ENCODE measurements at regions not wholly inside any gene's neighbourhood (a gene's known extent, or its start where the extent isn't known, plus 50 kb on each side); places are given as distances from the start of the nearest gene placed in this dataset.

DNA sequence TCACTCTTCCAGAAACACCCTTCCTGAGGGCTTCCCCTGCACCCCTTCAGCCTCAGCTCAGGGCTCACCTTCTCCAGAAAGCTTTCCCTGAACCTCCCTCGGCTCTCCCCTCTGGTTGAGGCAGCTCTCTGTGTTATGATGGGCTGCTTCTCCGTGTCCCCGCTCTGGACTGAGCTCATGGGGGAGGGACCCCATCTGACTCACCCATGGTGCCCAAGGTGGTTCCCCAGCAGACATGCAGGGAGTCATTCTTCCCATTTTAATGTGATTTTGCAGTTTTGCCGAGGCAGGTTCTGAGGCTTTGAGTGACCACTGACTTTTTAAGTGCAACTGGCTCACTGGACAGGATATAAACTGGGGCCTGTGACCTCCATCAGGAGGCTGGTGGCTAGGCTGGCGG lies 495.1 kb downstream of the TBC1D22A start:
- no peak for DNase-seq

- no peak for DNase-seq
These were observed 489.5 kb downstream of the TBC1D22A start for GRCh38 chr22:47251911-47252310.

DNA sequence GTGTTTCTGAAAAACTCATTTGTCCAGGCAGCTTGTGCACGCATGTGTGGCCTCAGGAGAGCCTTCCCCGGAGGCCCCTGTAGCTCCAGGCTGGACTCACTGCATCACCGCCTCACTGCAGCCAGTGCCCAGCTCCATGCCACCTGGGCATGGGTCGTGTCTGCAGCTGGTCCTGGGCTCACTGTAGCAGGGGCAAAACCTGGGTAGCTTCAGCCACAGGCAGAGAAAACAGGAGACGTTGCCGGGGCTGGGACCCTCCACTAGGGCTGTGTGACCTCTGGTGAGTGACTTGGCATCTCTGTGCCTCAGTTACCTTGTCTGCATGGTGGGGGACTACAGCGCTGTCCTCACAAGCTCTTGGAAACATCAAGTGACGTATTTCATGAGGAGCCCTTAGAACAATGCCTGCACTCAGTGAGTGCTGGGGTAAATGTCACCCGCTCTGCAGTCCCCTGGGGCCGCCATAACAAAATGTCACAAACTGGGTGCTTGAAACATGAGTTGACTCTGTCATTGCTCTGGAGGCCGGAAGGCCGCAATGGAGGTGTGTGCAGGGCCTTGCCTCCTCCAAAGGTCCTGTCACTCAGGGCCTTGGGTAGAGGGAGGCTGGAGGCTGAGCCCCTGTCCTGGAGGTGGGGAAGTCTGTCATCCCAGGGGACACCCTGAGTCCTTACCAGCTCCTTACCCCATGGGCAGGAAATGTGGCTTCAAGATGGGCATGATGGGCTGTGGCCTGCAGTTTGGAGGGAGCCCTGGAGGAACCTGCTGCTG lies 488.7 kb downstream of the TBC1D22A start:
- no peak for DNase-seq

- no peak for DNase-seq
These were observed 487.0 kb downstream of the TBC1D22A start for GRCh38 chr22:47249370-47249928.

- no peak for DNase-seq
These were observed 486.5 kb downstream of the TBC1D22A start for GRCh38 chr22:47248925-47249324.

- no peak for DNase-seq
These were observed 485.3 kb downstream of the TBC1D22A start for GRCh38 chr22:47247579-47248240.

DNA sequence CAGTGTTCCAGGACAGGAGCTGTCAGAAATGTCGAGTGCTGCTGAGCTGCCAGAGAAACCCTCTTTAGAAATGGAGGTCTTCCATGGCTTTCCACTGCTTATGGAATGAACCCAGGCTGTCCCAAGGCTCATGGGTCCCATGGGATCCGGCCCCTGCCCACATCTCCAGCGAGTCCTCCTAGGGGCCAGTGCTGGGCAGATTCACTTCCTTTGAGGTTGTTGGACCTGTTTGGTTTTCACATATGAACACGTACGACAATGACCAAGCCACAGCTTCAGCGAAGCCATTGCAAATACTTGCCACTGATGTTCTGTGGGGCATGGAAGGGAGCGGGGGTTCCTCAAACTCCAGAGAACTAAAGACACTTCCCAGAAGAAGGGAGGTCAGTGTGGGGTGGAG lies 483.3 kb downstream of the TBC1D22A start:
- DNase-seq: no peak

DNA sequence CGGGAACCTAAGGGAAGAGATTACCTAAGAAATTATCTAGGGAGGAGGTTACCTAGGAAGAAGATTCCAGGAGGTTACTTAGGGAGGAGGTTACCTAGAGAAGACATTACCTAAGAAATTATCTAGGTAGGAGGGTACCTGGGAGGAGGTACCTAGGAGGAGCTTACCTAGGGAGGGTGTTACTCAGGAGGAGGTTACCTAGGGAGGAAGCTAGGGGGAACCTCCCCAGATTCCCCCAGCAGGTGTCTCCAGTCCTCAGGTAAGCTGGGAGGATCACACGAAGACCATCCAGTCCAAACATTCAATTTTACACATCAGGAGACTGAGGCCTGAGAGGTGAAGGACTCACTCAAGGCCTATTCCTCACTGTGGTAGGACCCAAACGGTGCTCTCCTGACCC lies 482.8 kb downstream of the TBC1D22A start:
- no peak for DNase-seq

- no peak for DNase-seq
These were observed 477.7 kb downstream of the TBC1D22A start for GRCh38 chr22:47240116-47240515.

GRCh38 chr22:47239474-47239860 lies 477.0 kb downstream of the TBC1D22A start:
- DNase-seq: no peak

- no peak for DNase-seq
These were observed 476.4 kb downstream of the TBC1D22A start for GRCh38 chr22:47238690-47239473.

DNA sequence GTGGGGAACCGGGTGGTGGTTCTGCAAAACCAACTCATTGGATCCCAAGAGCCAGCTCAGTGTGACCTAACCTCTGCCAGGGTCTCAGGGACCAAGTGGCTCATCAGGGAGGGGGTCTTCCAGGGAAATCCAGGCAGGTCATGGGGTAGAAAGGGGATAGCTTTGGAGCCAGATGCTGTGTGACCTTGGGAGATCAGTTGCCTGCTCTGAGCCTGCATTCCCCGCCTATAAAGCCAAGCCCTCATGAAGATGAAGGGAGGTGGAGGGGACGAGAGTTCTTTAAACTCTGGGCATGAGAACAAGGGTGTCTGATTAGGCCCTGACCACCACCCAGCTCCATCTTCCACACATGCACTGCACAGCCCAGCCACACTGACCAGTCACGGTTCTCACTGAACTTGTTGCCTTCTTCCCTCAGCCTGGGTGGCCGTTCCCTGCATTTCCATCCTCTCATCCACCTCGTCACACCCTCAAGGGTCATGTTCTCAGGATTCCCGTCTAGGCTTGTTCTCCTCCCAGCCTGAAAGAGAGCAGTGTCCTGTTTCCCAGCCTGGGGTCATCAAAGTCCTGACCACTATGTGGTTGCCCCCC lies 475.5 kb downstream of the TBC1D22A start:
- DNase-seq: no peak

GRCh38 chr22:47236718-47237117 lies 474.3 kb downstream of the TBC1D22A start:
- no peak for DNase-seq

DNA sequence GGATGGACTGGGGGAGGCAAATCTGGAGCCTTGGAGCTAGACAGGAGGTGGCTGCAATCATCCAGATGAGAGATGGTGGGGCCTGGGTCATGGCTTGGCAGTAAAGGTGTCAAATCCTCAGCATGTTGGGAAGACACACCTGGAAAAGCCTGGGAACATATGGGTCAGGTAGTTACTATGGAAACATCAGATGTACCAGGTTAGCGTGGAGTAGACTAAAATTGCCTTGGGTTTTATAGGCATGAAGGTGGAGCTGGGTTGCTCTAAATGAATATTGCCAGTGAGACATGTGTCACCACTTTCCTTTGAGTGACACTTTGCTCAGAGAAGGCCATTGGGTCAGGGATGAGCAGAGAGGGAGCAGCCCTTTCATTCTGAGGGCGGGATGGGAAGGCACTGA lies 473.7 kb downstream of the TBC1D22A start:
- DNase-seq: no peak

DNA sequence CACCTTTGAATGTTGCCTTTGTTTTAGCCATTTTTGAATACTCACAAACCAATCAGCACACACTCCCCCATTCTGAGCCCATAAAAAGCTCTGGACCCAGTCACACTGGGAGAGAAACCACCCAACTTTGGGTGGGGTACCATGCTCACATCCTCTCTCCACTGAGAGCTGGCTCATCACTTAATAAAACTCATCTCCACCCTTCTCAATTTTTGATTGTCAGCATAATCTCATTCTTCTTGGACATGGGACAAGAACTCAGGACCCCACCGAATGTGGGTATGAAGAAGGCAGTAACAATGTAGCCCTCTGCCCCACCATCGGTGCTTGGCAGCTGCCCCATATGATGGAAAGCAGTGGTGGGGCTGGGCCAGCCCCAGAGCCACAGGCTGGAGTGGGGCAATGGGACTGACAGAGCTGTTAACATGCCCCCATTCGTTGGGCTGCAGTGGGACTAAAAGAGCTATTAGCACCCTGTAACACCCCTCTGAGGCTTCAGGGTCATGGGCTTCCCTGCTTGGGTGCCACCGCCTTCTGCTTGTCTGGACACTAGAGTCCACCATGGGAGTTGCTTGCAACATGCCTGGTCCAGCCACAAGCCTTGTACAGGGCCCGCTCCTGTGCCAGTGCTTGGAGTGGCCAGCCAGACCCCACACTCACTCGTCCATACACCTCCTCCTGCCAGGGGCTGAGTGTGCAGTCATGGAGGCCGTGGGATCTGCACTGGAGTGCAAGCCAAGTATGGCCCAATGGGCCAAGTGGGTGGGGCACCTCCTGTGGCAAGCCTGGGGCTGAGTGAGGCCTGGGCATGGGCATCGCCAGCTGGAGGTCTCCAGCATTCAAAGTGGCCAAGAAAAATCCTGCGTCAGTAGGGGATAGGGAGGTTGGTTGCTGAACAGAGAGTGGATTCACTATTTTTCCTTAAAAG lies 471.1 kb downstream of the TBC1D22A start:
- no peak for DNase-seq

DNA sequence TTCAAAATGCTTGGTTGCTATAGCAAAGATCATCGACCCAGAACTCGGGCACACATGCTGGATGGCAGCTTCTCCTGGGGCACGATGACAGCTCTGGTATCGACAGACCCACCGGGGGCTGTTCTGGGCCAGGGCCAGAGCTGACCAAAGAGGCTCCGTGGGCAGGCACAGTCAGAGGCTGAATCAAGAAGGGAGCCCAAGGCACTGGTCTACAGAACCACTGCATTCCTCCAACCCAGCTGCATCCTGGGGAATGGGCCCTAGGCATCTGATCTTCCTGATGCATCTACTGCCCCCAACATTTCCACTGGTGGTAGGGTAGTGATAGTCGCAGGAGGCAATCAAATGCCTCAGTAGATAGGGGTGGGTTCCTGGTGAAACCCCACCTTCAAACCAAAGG lies 470.3 kb downstream of the TBC1D22A start:
- no peak for DNase-seq

GRCh38 chr22:47232197-47232596 lies 469.7 kb downstream of the TBC1D22A start:
- DNase-seq: no peak

- no peak for DNase-seq
These were observed 469.3 kb downstream of the TBC1D22A start for GRCh38 chr22:47231759-47232158.

DNA sequence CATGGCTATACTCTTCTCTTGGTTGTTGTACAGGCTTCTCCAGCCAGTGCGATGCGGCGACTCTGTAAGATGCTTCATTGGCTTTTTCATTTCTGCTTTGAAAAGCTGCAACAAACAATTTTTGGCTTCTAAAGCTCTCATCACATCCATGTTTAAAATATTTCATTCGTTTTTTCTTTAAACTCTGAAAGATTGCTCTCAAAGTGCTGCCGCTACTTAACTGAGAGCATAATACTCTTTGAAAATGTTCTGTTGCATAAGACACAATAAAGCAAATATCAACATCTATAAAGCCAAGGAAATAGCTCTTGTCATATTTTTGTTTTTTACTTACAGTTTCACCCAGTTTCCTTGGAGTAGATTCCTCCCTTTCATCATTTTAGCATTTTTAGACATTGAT lies 468.3 kb downstream of the TBC1D22A start:
- DNase-seq: no peak

- no peak for DNase-seq
These were observed 467.8 kb downstream of the TBC1D22A start for GRCh38 chr22:47230251-47230650.

DNA sequence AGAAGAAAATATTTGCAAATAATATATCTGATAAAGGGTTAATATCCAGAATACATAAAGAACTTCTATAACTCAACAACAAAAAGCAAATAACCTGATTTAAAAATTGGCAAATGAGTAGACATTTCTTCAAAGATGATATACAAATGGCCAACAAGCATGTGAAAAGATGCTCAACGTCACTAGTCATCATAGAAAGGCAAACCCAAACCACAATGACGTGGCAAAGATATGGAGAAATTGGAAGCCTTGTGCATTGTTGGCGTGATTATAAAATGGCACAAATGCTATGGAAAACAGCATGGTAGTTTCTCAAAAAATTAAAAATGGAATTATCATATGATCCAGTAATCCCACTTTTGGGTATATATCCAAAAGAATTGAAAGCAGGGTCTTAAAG lies 466.3 kb downstream of the TBC1D22A start:
- no peak for DNase-seq

All from activated effector memory CD4-positive, alpha-beta T cell treated with Interleukin-2 at 50 U/mL for 16 hours (primary cell).